Transverse colon (tissue), 4 donors: ENCODE measurements at regions not wholly inside any gene's neighbourhood (a gene's known extent, or its start where the extent isn't known, plus 50 kb on each side); places are given as distances from the start of the nearest gene placed in this dataset.

Experiments used
- POLR2AphosphoS5 ChIP-seq, 3 donors: sonication (generic); formaldehyde crosslinking; IDR thresholded peaks; one replicate each; pipeline ENCODE4 v1.6.1; 2016; ENCODE audit warnings: antibody characterized with exemption in 3 of 3
- TF ChIP-seq, protein P1 (sequence below), 5 experiments: fragments of 200-600 bp in 3 of 5; fragments of 450-650 bp in 2 of 5; sonication (generic) in 3 of 5; IDR thresholded peaks; 1 replicate in 2 of 5; 2 replicates in 3 of 5; pipeline ENCODE4 v1.5.1; 2016 to 2017; ENCODE audit warnings: antibody characterized with exemption in 5 of 5, inconsistent platforms in 3 of 5, mild to moderate bottlenecking in 2 of 5, moderate library complexity in 1 of 5

DNA sequence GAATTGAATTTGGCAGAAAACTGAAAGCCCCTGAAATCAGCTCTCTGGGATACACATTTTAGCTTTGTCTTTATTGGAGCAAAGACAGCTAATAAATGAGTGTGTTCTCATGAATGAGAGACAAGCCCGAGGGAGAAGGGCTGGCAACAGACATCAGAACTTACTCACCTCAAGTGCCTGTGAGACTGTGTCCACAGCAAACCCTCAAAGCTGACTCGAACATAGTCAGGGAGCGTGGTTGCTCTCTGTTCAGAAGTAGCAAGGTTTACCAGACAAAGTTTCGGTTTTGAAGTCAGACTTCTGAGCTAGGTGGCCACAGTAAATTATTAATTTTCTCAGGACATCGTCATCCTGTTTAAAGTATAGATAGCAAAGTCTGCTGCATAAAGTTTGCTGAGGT lies 207.9 kb downstream of the CMPK2 start:
- TF ChIP-seq, protein P1, sequence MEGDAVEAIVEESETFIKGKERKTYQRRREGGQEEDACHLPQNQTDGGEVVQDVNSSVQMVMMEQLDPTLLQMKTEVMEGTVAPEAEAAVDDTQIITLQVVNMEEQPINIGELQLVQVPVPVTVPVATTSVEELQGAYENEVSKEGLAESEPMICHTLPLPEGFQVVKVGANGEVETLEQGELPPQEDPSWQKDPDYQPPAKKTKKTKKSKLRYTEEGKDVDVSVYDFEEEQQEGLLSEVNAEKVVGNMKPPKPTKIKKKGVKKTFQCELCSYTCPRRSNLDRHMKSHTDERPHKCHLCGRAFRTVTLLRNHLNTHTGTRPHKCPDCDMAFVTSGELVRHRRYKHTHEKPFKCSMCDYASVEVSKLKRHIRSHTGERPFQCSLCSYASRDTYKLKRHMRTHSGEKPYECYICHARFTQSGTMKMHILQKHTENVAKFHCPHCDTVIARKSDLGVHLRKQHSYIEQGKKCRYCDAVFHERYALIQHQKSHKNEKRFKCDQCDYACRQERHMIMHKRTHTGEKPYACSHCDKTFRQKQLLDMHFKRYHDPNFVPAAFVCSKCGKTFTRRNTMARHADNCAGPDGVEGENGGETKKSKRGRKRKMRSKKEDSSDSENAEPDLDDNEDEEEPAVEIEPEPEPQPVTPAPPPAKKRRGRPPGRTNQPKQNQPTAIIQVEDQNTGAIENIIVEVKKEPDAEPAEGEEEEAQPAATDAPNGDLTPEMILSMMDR (IDR thresholded peaks at IDR 0.05), result no peak
- no peak for TF ChIP-seq POLR2AphosphoS5 (IDR thresholded peaks at IDR 0.05)
